H9 (cell line): ENCODE measurements at regions not wholly inside any gene's neighbourhood (a gene's known extent, or its start where the extent isn't known, plus 50 kb on each side); places are given as distances from the start of the nearest gene placed in this dataset.

ENCODE experiments used
- DNase-seq: peaks from one replicate; pipeline ENCODE4 v3.0.0-alpha.2; 2017
- H2AFZ ChIP-seq: one replicate; pipeline ENCODE4 v1.6.1; 2013; ENCODE audit warnings: mild to moderate bottlenecking, low read length, control low read depth, moderate library complexity
- H2AK5ac ChIP-seq: 2 replicates; pipeline ENCODE4 v1.6.1; 2013; ENCODE audit warnings: low read length, control low read depth, mixed read lengths; ENCODE audit not compliant: insufficient read length
- H2BK120ac ChIP-seq: one replicate; pipeline ENCODE4 v1.6.1; 2013; ENCODE audit warnings: low read depth, mild to moderate bottlenecking, low read length, control low read depth, inconsistent platforms; ENCODE audit not compliant: poor library complexity, severe bottlenecking
- H2BK12ac ChIP-seq: 2 replicates; pipeline ENCODE4 v1.6.1; 2013; ENCODE audit warnings: low read length, control low read depth, mixed read lengths, low read depth; ENCODE audit not compliant: insufficient read length
- H2BK15ac ChIP-seq: 2 replicates; pipeline ENCODE4 v1.6.1; 2013; ENCODE audit warnings: low read depth, low read length, control low read depth
- H2BK20ac ChIP-seq: one replicate; pipeline ENCODE4 v1.6.1; 2013; ENCODE audit warnings: low read depth, mild to moderate bottlenecking, low read length, control low read depth, inconsistent platforms; ENCODE audit not compliant: poor library complexity, severe bottlenecking
- H2BK5ac ChIP-seq: 2 replicates; pipeline ENCODE4 v1.6.1; 2013; ENCODE audit warnings: low read length, control low read depth, mixed read lengths; ENCODE audit not compliant: insufficient read length
- H3K14ac ChIP-seq: 2 replicates; pipeline ENCODE4 v1.6.1; 2013; ENCODE audit warnings: low read length, control low read depth; ENCODE audit not compliant: insufficient read depth
- H3K18ac ChIP-seq: 2 replicates; pipeline ENCODE4 v1.6.1; 2013; ENCODE audit warnings: low read depth, mild to moderate bottlenecking, mixed read lengths, low read length, control low read depth; ENCODE audit not compliant: insufficient read length
- H3K23ac ChIP-seq: 2 replicates; pipeline ENCODE4 v1.6.1; 2013; ENCODE audit warnings: low read length, control low read depth, mixed read lengths, low read depth; ENCODE audit not compliant: insufficient read length
- H3K23me2 ChIP-seq: 2 replicates; pipeline ENCODE4 v1.6.1; 2013; ENCODE audit warnings: low read depth, mild to moderate bottlenecking, mixed read lengths, low read length, control low read depth; ENCODE audit not compliant: insufficient read length, poor library complexity, severe bottlenecking
- H3K27ac ChIP-seq: 2 replicates; pipeline ENCODE4 v1.5.1; 2013; ENCODE audit warnings: low read length, control low read depth, mixed read lengths, low read depth; ENCODE audit not compliant: insufficient read length
- H3K27me3 ChIP-seq: 2 replicates; pipeline ENCODE4 v1.6.1; 2013; ENCODE audit warnings: low read length, control low read depth, inconsistent platforms; ENCODE audit not compliant: insufficient read depth
- H3K4ac ChIP-seq: 2 replicates; pipeline ENCODE4 v1.6.1; 2013; ENCODE audit warnings: low read depth, mild to moderate bottlenecking, control low read depth, inconsistent platforms, low read length, moderate library complexity
- H3K4me1 ChIP-seq: 2 replicates; pipeline ENCODE4 v1.6.1; 2013; ENCODE audit warnings: low read length, control low read depth, inconsistent platforms; ENCODE audit not compliant: insufficient read depth
- H3K4me2 ChIP-seq: 2 replicates; pipeline ENCODE4 v1.6.1; 2013; ENCODE audit warnings: low read length, control low read depth, mixed read lengths; ENCODE audit not compliant: insufficient read length, insufficient read depth
- H3K56ac ChIP-seq: 2 replicates; pipeline ENCODE4 v1.6.1; 2013; ENCODE audit warnings: low read depth, mild to moderate bottlenecking, mixed read lengths, low read length, control low read depth; ENCODE audit not compliant: insufficient read length
- H3K79me1 ChIP-seq: 2 replicates; pipeline ENCODE4 v1.6.1; 2013; ENCODE audit warnings: low read depth, mild to moderate bottlenecking, moderate library complexity, low read length, control low read depth, inconsistent platforms; ENCODE audit not compliant: insufficient read depth, poor library complexity, severe bottlenecking
- H3K79me2 ChIP-seq: 2 replicates; pipeline ENCODE4 v1.6.1; 2013; ENCODE audit warnings: low read length, control low read depth, inconsistent platforms; ENCODE audit not compliant: insufficient read depth
- H3K9ac ChIP-seq: 2 replicates; pipeline ENCODE4 v1.6.1; 2013; ENCODE audit warnings: low read length, control low read depth, mixed read lengths; ENCODE audit not compliant: insufficient read length; ENCODE audit errors: extremely low read depth
- H3K9me3 ChIP-seq: one replicate; pipeline ENCODE4 v1.6.1; 2013; ENCODE audit warnings: low read depth, low read length, inconsistent platforms; ENCODE audit not compliant: control insufficient read depth
- H3T11ph ChIP-seq: one replicate; pipeline ENCODE4 v1.6.1; 2013; ENCODE audit warnings: mild to moderate bottlenecking, low read length, control low read depth, inconsistent platforms
- H4K20me1 ChIP-seq: one replicate; pipeline ENCODE4 v1.6.1; 2013; ENCODE audit not compliant: control insufficient read depth, insufficient read length, insufficient read depth
- H4K5ac ChIP-seq: 2 replicates; pipeline ENCODE4 v1.6.1; 2013; ENCODE audit warnings: low read depth, mild to moderate bottlenecking, mixed read lengths, low read length, control low read depth; ENCODE audit not compliant: insufficient read length
- H4K8ac ChIP-seq: replicated peaks from 2 replicates; pipeline ENCODE4 v1.6.1; 2013; ENCODE audit warnings: low read length, control low read depth, mixed read lengths, low read depth; ENCODE audit not compliant: insufficient read length
- H4K91ac ChIP-seq: 2 replicates; pipeline ENCODE4 v1.6.1; 2013; ENCODE audit warnings: low read depth, mild to moderate bottlenecking, moderate library complexity, mixed read lengths, low read length, control low read depth; ENCODE audit not compliant: insufficient read length
- H3K27ac Mint-ChIP-seq, 3 experiments: 2 replicates in 2 of 3; 3 replicates in 1 of 3; pipeline ENCODE4 v1.8.0; 2020 to 2021; ENCODE audit warnings: mixed read lengths in 3 of 3, mild to moderate bottlenecking in 1 of 3, moderate library complexity in 1 of 3
- H3K27me3 Mint-ChIP-seq: 2 replicates; pipeline ENCODE4 v1.8.0; 2021; ENCODE audit warnings: low read depth, mild to moderate bottlenecking, moderate library complexity, mixed read lengths
- H3K36me3 Mint-ChIP-seq, 3 experiments: 2 replicates in 2 of 3; 3 replicates in 1 of 3; pipeline ENCODE4 v1.8.0; 2020 to 2021; ENCODE audit warnings: low read depth in 3 of 3, mixed read lengths in 3 of 3; ENCODE audit not compliant: insufficient read depth in 1 of 3
- H3K4me1 Mint-ChIP-seq, 2 experiments: 2 replicates each; pipeline ENCODE4 v1.8.0; 2020; ENCODE audit warnings: mixed read lengths in 2 of 2
- H3K4me3 Mint-ChIP-seq, 2 experiments: 2 replicates in 1 of 2; 3 replicates in 1 of 2; pipeline ENCODE4 v1.8.0; 2020 to 2021; ENCODE audit warnings: mild to moderate bottlenecking in 2 of 2, mixed read lengths in 2 of 2, moderate library complexity in 1 of 2
- H3K9me3 Mint-ChIP-seq, 2 experiments: 2 replicates in 1 of 2; 3 replicates in 1 of 2; pipeline ENCODE4 v1.8.0; 2020; ENCODE audit warnings: mild to moderate bottlenecking in 2 of 2, mixed read lengths in 2 of 2, moderate library complexity in 1 of 2
- WGBS: extraction: QIAGEN DNeasy Blood & Tissue Kit; methylation state at CpG from one replicate; pipeline ENCODE4 v1.1.7; 2013; ENCODE audit warnings: missing lambda C conversion rate, low lambda C conversion rate, mixed read lengths; ENCODE audit not compliant: insufficient read length; ENCODE audit errors: extremely low coverage; 5-methylcytosine and 5-hydroxymethylcytosine counted together
- TF ChIP-seq, protein P1 (sequence below): fragments of 200-600 bp; sonication (generic); conservative IDR thresholded peaks from 3 replicates; pipeline ENCODE4 v1.8.0; 2021; ENCODE audit warnings: antibody characterized with exemption, mild to moderate bottlenecking

DNA sequence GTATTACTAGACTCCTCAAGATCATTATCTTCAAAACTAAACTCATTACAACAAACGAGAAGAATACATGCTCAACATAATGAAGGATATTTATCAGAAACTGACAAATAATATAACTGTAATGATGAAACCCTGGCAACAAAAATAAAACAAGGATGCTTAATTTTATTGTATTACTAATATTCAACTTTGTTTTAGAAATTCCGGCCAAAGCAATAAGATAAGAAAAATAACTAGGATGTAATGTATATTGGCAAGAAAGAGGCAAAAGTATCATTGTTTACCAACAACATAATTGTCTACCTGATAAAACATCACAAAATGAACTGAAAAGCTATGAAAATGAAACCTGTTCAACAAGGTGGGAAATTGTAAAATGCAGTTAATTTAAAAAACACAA lies 588.3 kb upstream of the ZFHX3 start:
- Histone ChIP-seq H4K20me1 (no peaks in the 10 kb centered on the region), H2AFZ (no peak overlapping the region), H3K14ac (no peak overlapping the region), H2BK12ac (no peak overlapping the region), H2BK120ac (no peak overlapping the region), H3K79me2 (no peaks in the 10 kb centered on the region), H3K9me3 (peaks cover 8% of the 10 kb centered on the region), H3K23ac (no peak overlapping the region), H2AK5ac (no peak overlapping the region), H3T11ph (no peak overlapping the region), H2BK20ac (no peak overlapping the region), H3K79me1 (no peaks in the 10 kb centered on the region), H3K23me2 (no peaks in the 10 kb centered on the region), H4K5ac (no peak overlapping the region), H3K4ac (no peak overlapping the region), H3K27ac (no peak overlapping the region), H3K27me3 (no peaks in the 10 kb centered on the region), H2BK15ac (no peak overlapping the region), H3K4me1 (no peaks in the 10 kb centered on the region), H3K18ac (no peak overlapping the region), H4K8ac (no peak overlapping the region), H4K91ac (no peak overlapping the region), H3K56ac (no peak overlapping the region), H3K4me2 (no peak overlapping the region), H3K9ac (no peak overlapping the region), H2BK5ac (no peak overlapping the region)
- Mint-ChIP-seq H3K36me3 (peaks cover 13 to 24% (median 16%) of the 10 kb centered on the region in 3 experiments), H3K9me3 (peaks cover 29 to 33% of the 10 kb centered on the region in 2 experiments), H3K4me3 (no peak overlapping the region), H3K27ac (no peak overlapping the region), H3K4me1 (peaks cover 0 to 9% of the 10 kb centered on the region in 2 experiments; a peak in 2 of 4 replicates), H3K27me3 (no peaks in the 10 kb centered on the region)
- TF ChIP-seq, protein P1, sequence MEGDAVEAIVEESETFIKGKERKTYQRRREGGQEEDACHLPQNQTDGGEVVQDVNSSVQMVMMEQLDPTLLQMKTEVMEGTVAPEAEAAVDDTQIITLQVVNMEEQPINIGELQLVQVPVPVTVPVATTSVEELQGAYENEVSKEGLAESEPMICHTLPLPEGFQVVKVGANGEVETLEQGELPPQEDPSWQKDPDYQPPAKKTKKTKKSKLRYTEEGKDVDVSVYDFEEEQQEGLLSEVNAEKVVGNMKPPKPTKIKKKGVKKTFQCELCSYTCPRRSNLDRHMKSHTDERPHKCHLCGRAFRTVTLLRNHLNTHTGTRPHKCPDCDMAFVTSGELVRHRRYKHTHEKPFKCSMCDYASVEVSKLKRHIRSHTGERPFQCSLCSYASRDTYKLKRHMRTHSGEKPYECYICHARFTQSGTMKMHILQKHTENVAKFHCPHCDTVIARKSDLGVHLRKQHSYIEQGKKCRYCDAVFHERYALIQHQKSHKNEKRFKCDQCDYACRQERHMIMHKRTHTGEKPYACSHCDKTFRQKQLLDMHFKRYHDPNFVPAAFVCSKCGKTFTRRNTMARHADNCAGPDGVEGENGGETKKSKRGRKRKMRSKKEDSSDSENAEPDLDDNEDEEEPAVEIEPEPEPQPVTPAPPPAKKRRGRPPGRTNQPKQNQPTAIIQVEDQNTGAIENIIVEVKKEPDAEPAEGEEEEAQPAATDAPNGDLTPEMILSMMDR, result no peak
- no peak for DNase-seq
- WGBS, result no CpG with 5 or more reads among the region's 2 CpGs
